ENCODE measurements at regions not wholly inside any gene's neighbourhood (a gene's known extent, or its start where the extent isn't known, plus 50 kb on each side); places are given as distances from the start of the nearest gene placed in this dataset.

GRCh38 chr7:81629702-81630101 lies 140.1 kb downstream of the HGF start:
- TF ChIP-seq, protein P1, sequence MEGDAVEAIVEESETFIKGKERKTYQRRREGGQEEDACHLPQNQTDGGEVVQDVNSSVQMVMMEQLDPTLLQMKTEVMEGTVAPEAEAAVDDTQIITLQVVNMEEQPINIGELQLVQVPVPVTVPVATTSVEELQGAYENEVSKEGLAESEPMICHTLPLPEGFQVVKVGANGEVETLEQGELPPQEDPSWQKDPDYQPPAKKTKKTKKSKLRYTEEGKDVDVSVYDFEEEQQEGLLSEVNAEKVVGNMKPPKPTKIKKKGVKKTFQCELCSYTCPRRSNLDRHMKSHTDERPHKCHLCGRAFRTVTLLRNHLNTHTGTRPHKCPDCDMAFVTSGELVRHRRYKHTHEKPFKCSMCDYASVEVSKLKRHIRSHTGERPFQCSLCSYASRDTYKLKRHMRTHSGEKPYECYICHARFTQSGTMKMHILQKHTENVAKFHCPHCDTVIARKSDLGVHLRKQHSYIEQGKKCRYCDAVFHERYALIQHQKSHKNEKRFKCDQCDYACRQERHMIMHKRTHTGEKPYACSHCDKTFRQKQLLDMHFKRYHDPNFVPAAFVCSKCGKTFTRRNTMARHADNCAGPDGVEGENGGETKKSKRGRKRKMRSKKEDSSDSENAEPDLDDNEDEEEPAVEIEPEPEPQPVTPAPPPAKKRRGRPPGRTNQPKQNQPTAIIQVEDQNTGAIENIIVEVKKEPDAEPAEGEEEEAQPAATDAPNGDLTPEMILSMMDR (IDR thresholded peaks at IDR 0.05; ENCODE audit: low read depth, low read length) = no peak
- TF ChIP-seq MAX (IDR thresholded peaks at IDR 0.05; ENCODE audit: low read depth, low read length) (no peak), POLR2A (IDR thresholded peaks at IDR 0.05; ENCODE audit: extremely low read depth, insufficient read length) (no peak)
